Prostate gland (tissue), 2 donors: ENCODE measurements at regions not wholly inside any gene's neighbourhood (a gene's known extent, or its start where the extent isn't known, plus 50 kb on each side); places are given as distances from the start of the nearest gene placed in this dataset.

ENCODE experiments used
- POLR2A ChIP-seq: fragments of 450-650 bp; IDR thresholded peaks from one replicate; pipeline ENCODE4 v1.6.1; 2016; ENCODE audit warnings: antibody characterized with exemption, mild to moderate bottlenecking
- TF ChIP-seq, protein P1 (sequence below), 4 experiments: fragments of 200-600 bp in 2 of 4; fragments of 450-650 bp in 2 of 4; sonication (generic) in 2 of 4; IDR thresholded peaks; 1 replicate in 3 of 4; 2 replicates in 1 of 4; pipeline ENCODE4 v1.5.1; 2016 to 2019; ENCODE audit warnings: antibody characterized with exemption in 4 of 4, mild to moderate bottlenecking in 2 of 4, moderate library complexity in 2 of 4

DNA sequence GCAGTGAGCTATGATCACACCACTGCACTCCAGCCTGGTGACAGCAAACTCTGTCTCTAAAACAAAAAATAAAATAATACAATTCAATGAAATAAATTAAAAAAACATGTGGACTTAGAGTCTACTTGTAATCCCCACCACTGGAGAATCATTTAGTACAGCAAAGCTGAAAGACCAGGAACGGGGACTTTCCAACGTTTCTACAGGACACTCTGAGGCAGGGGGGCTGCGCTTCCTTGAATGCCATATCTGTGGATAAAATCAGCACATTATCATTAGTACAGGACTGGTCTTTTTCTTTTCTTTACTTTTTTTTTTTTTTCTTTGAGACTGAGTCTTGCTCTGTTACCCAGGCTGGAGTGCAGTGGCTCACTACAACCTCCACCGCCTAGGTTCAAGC is 124.8 kb downstream of the MXRA5 start:
- TF ChIP-seq, protein P1, sequence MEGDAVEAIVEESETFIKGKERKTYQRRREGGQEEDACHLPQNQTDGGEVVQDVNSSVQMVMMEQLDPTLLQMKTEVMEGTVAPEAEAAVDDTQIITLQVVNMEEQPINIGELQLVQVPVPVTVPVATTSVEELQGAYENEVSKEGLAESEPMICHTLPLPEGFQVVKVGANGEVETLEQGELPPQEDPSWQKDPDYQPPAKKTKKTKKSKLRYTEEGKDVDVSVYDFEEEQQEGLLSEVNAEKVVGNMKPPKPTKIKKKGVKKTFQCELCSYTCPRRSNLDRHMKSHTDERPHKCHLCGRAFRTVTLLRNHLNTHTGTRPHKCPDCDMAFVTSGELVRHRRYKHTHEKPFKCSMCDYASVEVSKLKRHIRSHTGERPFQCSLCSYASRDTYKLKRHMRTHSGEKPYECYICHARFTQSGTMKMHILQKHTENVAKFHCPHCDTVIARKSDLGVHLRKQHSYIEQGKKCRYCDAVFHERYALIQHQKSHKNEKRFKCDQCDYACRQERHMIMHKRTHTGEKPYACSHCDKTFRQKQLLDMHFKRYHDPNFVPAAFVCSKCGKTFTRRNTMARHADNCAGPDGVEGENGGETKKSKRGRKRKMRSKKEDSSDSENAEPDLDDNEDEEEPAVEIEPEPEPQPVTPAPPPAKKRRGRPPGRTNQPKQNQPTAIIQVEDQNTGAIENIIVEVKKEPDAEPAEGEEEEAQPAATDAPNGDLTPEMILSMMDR (IDR thresholded peaks at IDR 0.05), result no peak
- TF ChIP-seq POLR2A, result no peak
